ENCODE measurements at regions not wholly inside any gene's neighbourhood (a gene's known extent, or its start where the extent isn't known, plus 50 kb on each side); places are given as distances from the start of the nearest gene placed in this dataset.

GRCh38 chr20:22466447-22467171, 117.8 kb downstream of the FOXA2 start:
- no peak for DNase-seq (ENCODE audit: low spot score)

- no peak for DNase-seq (ENCODE audit: low spot score)
These were observed 118.5 kb downstream of the FOXA2 start for GRCh38 chr20:22465622-22466446.

GRCh38 chr20:22464312-22465003, 119.9 kb downstream of the FOXA2 start:
- no peak for DNase-seq (ENCODE audit: low spot score)

GRCh38 chr20:22462975-22463914, 121.1 kb downstream of the FOXA2 start:
- no peak for DNase-seq (ENCODE audit: low spot score)

- no peak for DNase-seq (ENCODE audit: low spot score)
These were observed 123.6 kb downstream of the FOXA2 start for GRCh38 chr20:22460803-22461202.

GRCh38 chr20:22460231-22460630, 124.1 kb downstream of the FOXA2 start:
- DNase-seq (ENCODE audit: low spot score), result no peak

GRCh38 chr20:22459754-22460153, 124.6 kb downstream of the FOXA2 start:
- DNase-seq (ENCODE audit: low spot score), result no peak

- DNase-seq (ENCODE audit: low spot score), result no peak
These were observed 128.3 kb downstream of the FOXA2 start for GRCh38 chr20:22456109-22456508.

GRCh38 chr20:22455259-22455658, 129.1 kb downstream of the FOXA2 start:
- no peak for DNase-seq (ENCODE audit: low spot score)

- no peak for DNase-seq (ENCODE audit: low spot score)
These were observed 130.9 kb downstream of the FOXA2 start for GRCh38 chr20:22453244-22454080.

- DNase-seq (ENCODE audit: low spot score), result no peak
These were observed 131.8 kb downstream of the FOXA2 start for GRCh38 chr20:22452442-22453011.

- no peak for DNase-seq (ENCODE audit: low spot score)
These were observed 133.8 kb downstream of the FOXA2 start for GRCh38 chr20:22450537-22450936.

- DNase-seq (ENCODE audit: low spot score), result no peak
These were observed 135.0 kb downstream of the FOXA2 start for GRCh38 chr20:22449188-22449973.

GRCh38 chr20:22447447-22447778, 137.0 kb downstream of the FOXA2 start:
- DNase-seq (ENCODE audit: low spot score), result no peak

- DNase-seq (ENCODE audit: low spot score), result no peak
These were observed 137.5 kb downstream of the FOXA2 start for GRCh38 chr20:22446613-22447446.

- no peak for DNase-seq (ENCODE audit: low spot score)
These were observed 142.1 kb downstream of the FOXA2 start for GRCh38 chr20:22442318-22442717.

GRCh38 chr20:22438926-22439325, 145.4 kb downstream of the FOXA2 start:
- no peak for DNase-seq (ENCODE audit: low spot score)

- DNase-seq (ENCODE audit: low spot score), result no peak
These were observed 146.0 kb downstream of the FOXA2 start for GRCh38 chr20:22438346-22438745.

GRCh38 chr20:22437354-22437753, 147.0 kb downstream of the FOXA2 start:
- DNase-seq (ENCODE audit: low spot score), result no peak
